OCI-LY7 (cell line): ENCODE measurements at regions not wholly inside any gene's neighbourhood (a gene's known extent, or its start where the extent isn't known, plus 50 kb on each side); places are given as distances from the start of the nearest gene placed in this dataset.

ENCODE experiments used
- BruUV-seq: library from RNA; stranded (reverse); fragments of 400-500 nt; replicated peaks from 2 replicates; lab custom pipeline; 2021; lab: Mats Ljungman, UMichigan
- CTCF ChIA-PET: fragments of 300-600 bp; sonication (Branson Sonifier 250); formaldehyde crosslinking; loops from one replicate; lab custom pipeline; 2022; ENCODE audit warnings: antibody characterized with exemption; ENCODE audit not compliant: unreplicated experiment; lab: Charles Lee
- POLR2A ChIA-PET: fragments of 300-600 bp; sonication (Branson Sonifier 250); formaldehyde crosslinking; loops from one replicate; lab custom pipeline; 2022; ENCODE audit warnings: antibody characterized with exemption; lab: Charles Lee
- DNase-seq: peaks from one replicate; pipeline ENCODE4 v3.0.0-alpha.2; 2015; ENCODE audit warnings: low spot score
- H2AFZ ChIP-seq: fragments of 200-600 bp; sonication (generic), shearing (Covaris generic); 2 replicates; pipeline ENCODE4 v1.6.1; 2014; ENCODE audit warnings: mild to moderate bottlenecking, antibody characterized with exemption, low read length, moderate library complexity
- H3K27ac ChIP-seq: fragments of 200-600 bp; sonication (generic); 2 replicates; pipeline ENCODE4 v1.5.1; 2014; ENCODE audit warnings: mixed run types, low read depth, mild to moderate bottlenecking, moderate library complexity, low read length, inconsistent platforms; ENCODE audit not compliant: poor library complexity, severe bottlenecking
- H3K36me3 ChIP-seq: fragments of 200-600 bp; sonication (generic); 2 replicates; pipeline ENCODE4 v1.6.1; 2014; ENCODE audit warnings: mild to moderate bottlenecking, antibody characterized with exemption, low read length, moderate library complexity, mixed read lengths; ENCODE audit not compliant: insufficient read depth
- H3K4me1 ChIP-seq: fragments of 200-600 bp; sonication (generic); 2 replicates; pipeline ENCODE4 v1.5.1; 2014; ENCODE audit warnings: mild to moderate bottlenecking, low read length; ENCODE audit not compliant: insufficient read depth, poor library complexity, severe bottlenecking
- H3K4me2 ChIP-seq: fragments of 200-600 bp; sonication (generic); 2 replicates; pipeline ENCODE4 v1.6.1; 2014; ENCODE audit warnings: mild to moderate bottlenecking, low read length
- H3K4me3 ChIP-seq: fragments of 200-600 bp; sonication (generic); 2 replicates; pipeline ENCODE4 v1.5.1; 2014; ENCODE audit warnings: mild to moderate bottlenecking, low read depth, low read length; ENCODE audit not compliant: poor library complexity, severe bottlenecking
- H3K79me2 ChIP-seq: fragments of 200-600 bp; sonication (generic); 2 replicates; pipeline ENCODE4 v1.6.1; 2016; ENCODE audit warnings: low read depth, mild to moderate bottlenecking, low read length, moderate library complexity, mixed read lengths; ENCODE audit not compliant: insufficient read depth
- H3K9me2 ChIP-seq: fragments of 200-600 bp; sonication (generic); 2 replicates; pipeline ENCODE4 v1.6.1; 2016; ENCODE audit warnings: mild to moderate bottlenecking, low read length, mixed read lengths; ENCODE audit not compliant: insufficient read depth
- H3K9me3 ChIP-seq: fragments of 200-600 bp; sonication (generic); 2 replicates; pipeline ENCODE4 v1.6.1; 2014; ENCODE audit warnings: mild to moderate bottlenecking, mixed run types, low read length, mixed read lengths
- H4K20me1 ChIP-seq: fragments of 200-600 bp; sonication (generic); 2 replicates; pipeline ENCODE4 v1.6.1; 2014; ENCODE audit warnings: mild to moderate bottlenecking, antibody characterized with exemption, low read length, moderate library complexity, mixed read lengths; ENCODE audit not compliant: insufficient read depth
- CTCF ChIP-seq: fragments of 200-600 bp; sonication (generic); conservative IDR thresholded peaks from 2 replicates; pipeline ENCODE4 v1.5.1; 2014; ENCODE audit warnings: mild to moderate bottlenecking, antibody characterized with exemption, low read length, moderate library complexity, mixed read lengths
- EZH2phosphoT487 ChIP-seq: fragments of 200-600 bp; sonication (generic); IDR thresholded peaks from 2 replicates; pipeline ENCODE4 v1.6.1; 2018; ENCODE audit warnings: low read depth, borderline replicate concordance, mild to moderate bottlenecking, mixed run types, antibody characterized with exemption, low read length, moderate library complexity, mixed read lengths
- intact Hi-C: fragments of 100-400 bp; cut with micrococcal nuclease; formaldehyde crosslinking; loops from one replicate; pipeline ENCODE4 v1.10.0; 2022; ENCODE audit not compliant: unreplicated experiment

- Histone ChIP-seq H3K4me2 (no peak overlapping the region), H3K79me2 (no peaks in the 10 kb centered on the region), H3K9me3 (no peaks in the 10 kb centered on the region), H3K27ac (no peak overlapping the region), H3K4me3 (no peak overlapping the region), H3K4me1 (no peaks in the 10 kb centered on the region), H3K36me3 (no peaks in the 10 kb centered on the region), H2AFZ (no peak overlapping the region), H4K20me1 (no peaks in the 10 kb centered on the region), H3K9me2 (no peaks in the 10 kb centered on the region)
- TF ChIP-seq EZH2phosphoT487 (no peak), CTCF (no peak)
- ChIA-PET POLR2A (no interaction called here), CTCF (no interaction called here)
- BruUV-seq = no TSS peak
- no peak for DNase-seq
- intact Hi-C loops = no loop called here
Observed at GRCh38 chr7:10632712-10633111, 341.0 kb upstream of the PHF14 start.

- Histone ChIP-seq H3K27ac (no peak overlapping the region), H3K79me2 (no peaks in the 10 kb centered on the region), H3K4me3 (no peak overlapping the region), H3K4me2 (no peak overlapping the region), H3K9me3 (no peaks in the 10 kb centered on the region), H3K4me1 (no peaks in the 10 kb centered on the region), H2AFZ (no peak overlapping the region), H3K36me3 (no peaks in the 10 kb centered on the region), H4K20me1 (no peaks in the 10 kb centered on the region), H3K9me2 (no peaks in the 10 kb centered on the region)
- ChIA-PET CTCF (no interaction called here), POLR2A (no interaction called here)
- no peak for DNase-seq
- no TSS peak for BruUV-seq
- intact Hi-C loops = no loop called here
- TF ChIP-seq EZH2phosphoT487 (no peak), CTCF (no peak)
Observed at GRCh38 chr7:10634239-10634638, 339.4 kb upstream of the PHF14 start.

GRCh38 chr7:10637991-10638390 lies 335.7 kb upstream of the PHF14 start:
- no peaks in the 10 kb centered on the region for H3K36me3 ChIP-seq
- H4K20me1 ChIP-seq = no peaks in the 10 kb centered on the region
- POLR2A ChIA-PET = no interaction called here
- no peak overlapping the region for H3K4me2 ChIP-seq
- BruUV-seq = no TSS peak
- H3K27ac ChIP-seq = no peak overlapping the region
- no peaks in the 10 kb centered on the region for H3K4me1 ChIP-seq
- H3K4me3 ChIP-seq = no peak overlapping the region
- CTCF ChIA-PET = no interaction called here
- no peak for DNase-seq
- intact Hi-C loops = no loop called here
- H3K79me2 ChIP-seq = no peaks in the 10 kb centered on the region
- H2AFZ ChIP-seq = no peak overlapping the region
- TF ChIP-seq CTCF (no peak), EZH2phosphoT487 (no peak)
- no peaks in the 10 kb centered on the region for H3K9me2 ChIP-seq
- no peaks in the 10 kb centered on the region for H3K9me3 ChIP-seq
